GM12892 (cell line): ENCODE measurements at regions not wholly inside any gene's neighbourhood (a gene's known extent, or its start where the extent isn't known, plus 50 kb on each side); places are given as distances from the start of the nearest gene placed in this dataset.
"Not testable (repeated sequence)": the region's sequence is repeated elsewhere in the genome, so short reads cannot be mapped to it uniquely, and the experiment has no call there.

ENCODE experiments used
- DNase-seq: peaks from one replicate; pipeline ENCODE4 v3.0.0; 2011; ENCODE audit not compliant: insufficient read length
- FAIRE-seq: peaks from 2 replicates; lab custom pipeline; 2011; peaks lifted over from hg19 to GRCh38; lab: Jason Lieb, UNC
- POLR2A ChIP-seq: IDR thresholded peaks from 2 replicates; pipeline ENCODE4 v1.6.1; 2011; ENCODE audit warnings: low read depth, low read length, control low read depth
- POLR2AphosphoS5 ChIP-seq: IDR thresholded peaks from 2 replicates; pipeline ENCODE4 v1.6.1; 2011; ENCODE audit warnings: low read depth, low read length, control low read depth
- TAF1 ChIP-seq: IDR thresholded peaks from 2 replicates; pipeline ENCODE4 v1.6.1; 2011; ENCODE audit warnings: low read depth, mild to moderate bottlenecking, control low read depth, low read length, borderline replicate concordance

GRCh38 chr18:6497543-6497942 lies 82.8 kb upstream of the L3MBTL4 start:
- no peak for FAIRE-seq
- no peak for DNase-seq

GRCh38 chr18:6498289-6498856 lies 83.7 kb upstream of the L3MBTL4 start:
- TF ChIP-seq POLR2A (no peak), POLR2AphosphoS5 (no peak), TAF1 (no peak)
- no peak for FAIRE-seq
- no peak for DNase-seq

More at GRCh38 chr18:6497543-6497942, 82.8 kb upstream of the L3MBTL4 start:
- TF ChIP-seq TAF1 (no peak), POLR2AphosphoS5 (no peak), POLR2A (no peak)

- DNase-seq = no peak
- TF ChIP-seq TAF1 (no peak), POLR2A (no peak), POLR2AphosphoS5 (no peak)
- no peak for FAIRE-seq
Measured at GRCh38 chr18:6504605-6505497, 90.1 kb upstream of the L3MBTL4 start.

GRCh38 chr18:6505498-6505875 lies 90.8 kb upstream of the L3MBTL4 start:
- TF ChIP-seq POLR2AphosphoS5 (no peak), TAF1 (no peak), POLR2A (no peak)
- no peak for DNase-seq
- FAIRE-seq = no peak

GRCh38 chr18:6509417-6509816 lies 94.7 kb upstream of the L3MBTL4 start:
- TF ChIP-seq POLR2AphosphoS5 (no peak), POLR2A (no peak), TAF1 (no peak)
- FAIRE-seq = no peak
- no peak for DNase-seq

- no peak for TF ChIP-seq POLR2AphosphoS5
- FAIRE-seq (no peak), DNase-seq (no peak)
Measured at GRCh38 chr18:6509832-6510231, 95.1 kb upstream of the L3MBTL4 start.

- DNase-seq (no peak), FAIRE-seq (no peak)
- TF ChIP-seq POLR2A (no peak), POLR2AphosphoS5 (no peak), TAF1 (no peak)
Measured at GRCh38 chr18:6520901-6521300, 106.2 kb upstream of the L3MBTL4 start.

- no peak for TF ChIP-seq POLR2A
- FAIRE-seq (peak; percentile 17), DNase-seq (peak; percentile 3)
Measured at GRCh38 chr18:6521803-6522418, 107.2 kb upstream of the L3MBTL4 start.

GRCh38 chr18:6525604-6526003 lies 110.9 kb upstream of the L3MBTL4 start:
- TF ChIP-seq POLR2AphosphoS5 (no peak), POLR2A (no peak), TAF1 (no peak)
- DNase-seq = no peak
- FAIRE-seq = no peak

GRCh38 chr18:6537475-6537874 lies 122.8 kb upstream of the L3MBTL4 start:
- FAIRE-seq (no peak), DNase-seq (no peak)
- no peak for TF ChIP-seq POLR2AphosphoS5
- TF ChIP-seq TAF1 = no peak
- TF ChIP-seq POLR2A = no peak

- not testable (repeated sequence) for DNase-seq
Measured at GRCh38 chr18:6541131-6541679, 126.5 kb upstream of the L3MBTL4 start.

GRCh38 chr18:6542296-6542695 lies 127.6 kb upstream of the L3MBTL4 start:
- DNase-seq (no peak), FAIRE-seq (no peak)
- TF ChIP-seq TAF1 (no peak), POLR2AphosphoS5 (no peak), POLR2A (no peak)

More at GRCh38 chr18:6541131-6541679, 126.5 kb upstream of the L3MBTL4 start:
- not testable (repeated sequence) for FAIRE-seq
